Brain microvascular endothelial cell (primary cell): ENCODE measurements at regions not wholly inside any gene's neighbourhood (a gene's known extent, or its start where the extent isn't known, plus 50 kb on each side); places are given as distances from the start of the nearest gene placed in this dataset.

Source experiments
- DNase-seq: peaks from one replicate; pipeline ENCODE4 v3.0.0-alpha.2; 2020
- H3K27ac ChIP-seq: fragments of 250-450 bp; sonication (Bioruptor Pico); 2 replicates; pipeline ENCODE4 v1.5.1; 2020; ENCODE audit warnings: mild to moderate bottlenecking, moderate library complexity
- H3K27me3 ChIP-seq: fragments of 250-450 bp; sonication (Bioruptor Pico); replicated peaks from 2 replicates; pipeline ENCODE4 v1.5.1; 2020; ENCODE audit warnings: mild to moderate bottlenecking
- H3K36me3 ChIP-seq: fragments of 250-450 bp; sonication (Bioruptor Pico); replicated peaks from 2 replicates; pipeline ENCODE4 v1.5.1; 2020; ENCODE audit warnings: mild to moderate bottlenecking
- H3K4me3 ChIP-seq: 2 replicates; pipeline ENCODE4 v1.5.1; 2011; ENCODE audit warnings: low read depth, mild to moderate bottlenecking, control low read depth, low read length, moderate library complexity
- CTCF ChIP-seq: IDR thresholded peaks from 2 replicates; pipeline ENCODE4 v1.5.1; 2011; ENCODE audit warnings: low read depth, mild to moderate bottlenecking, moderate library complexity, low read length, control low read depth, inconsistent platforms; ENCODE audit errors: missing control alignments
- in situ Hi-C: cut with HindIII; loops from 2 replicates; pipeline ENCODE4 v1.10.0; 2017; ENCODE audit warnings: low sequenced_read_pairs, low pct_ligation_motif_present

- in situ Hi-C loops: no loop called here
Measured at GRCh38 chr1:193489191-193489590, 302.8 kb upstream of the B3GALT2 start.

GRCh38 chr1:193487722-193488121 lies 301.3 kb upstream of the B3GALT2 start:
- Histone ChIP-seq H3K36me3 (no peaks in the 10 kb centered on the region), H3K4me3 (no peak overlapping the region), H3K27ac (no peak overlapping the region), H3K27me3 (no peaks in the 10 kb centered on the region)
- in situ Hi-C loops: no loop called here
- no peak for TF ChIP-seq CTCF
- no peak for DNase-seq

More at GRCh38 chr1:193489191-193489590, 302.8 kb upstream of the B3GALT2 start:
- Histone ChIP-seq H3K27me3 (no peaks in the 10 kb centered on the region), H3K36me3 (no peaks in the 10 kb centered on the region), H3K27ac (no peak overlapping the region), H3K4me3 (no peak overlapping the region)
- TF ChIP-seq CTCF: no peak
- DNase-seq: no peak

- Histone ChIP-seq H3K36me3 (no peaks in the 10 kb centered on the region), H3K27ac (no peak overlapping the region), H3K4me3 (no peak overlapping the region), H3K27me3 (no peaks in the 10 kb centered on the region)
- peak; percentile 1 for DNase-seq
- in situ Hi-C loops: no loop called here
- TF ChIP-seq CTCF: no peak
Measured at GRCh38 chr1:193486671-193487229, 300.3 kb upstream of the B3GALT2 start.

GRCh38 chr1:193480755-193481154 lies 294.3 kb upstream of the B3GALT2 start:
- no peak overlapping the region for H3K4me3 ChIP-seq
- no peak for DNase-seq
- no peak overlapping the region for H3K27ac ChIP-seq
- H3K27me3 ChIP-seq: no peaks in the 10 kb centered on the region
- TF ChIP-seq CTCF: no peak
- in situ Hi-C loops: no loop called here
- H3K36me3 ChIP-seq: no peaks in the 10 kb centered on the region

GRCh38 chr1:193479187-193479586 lies 292.8 kb upstream of the B3GALT2 start:
- H3K4me3 ChIP-seq: no peak overlapping the region
- TF ChIP-seq CTCF: no peak
- no peaks in the 10 kb centered on the region for H3K27me3 ChIP-seq
- H3K27ac ChIP-seq: no peak overlapping the region
- no peak for DNase-seq
- H3K36me3 ChIP-seq: no peaks in the 10 kb centered on the region
- in situ Hi-C loops: no loop called here

- TF ChIP-seq CTCF: no peak
Measured at GRCh38 chr1:193476748-193477147, 290.3 kb upstream of the B3GALT2 start.

More at GRCh38 chr1:193476748-193477147, 290.3 kb upstream of the B3GALT2 start:
- Histone ChIP-seq H3K27ac (no peak overlapping the region), H3K4me3 (no peak overlapping the region), H3K36me3 (no peaks in the 10 kb centered on the region), H3K27me3 (no peaks in the 10 kb centered on the region)
- DNase-seq: no peak
- in situ Hi-C loops: no loop called here
